Fibroblast of the aortic adventitia (primary cell): ENCODE measurements at regions not wholly inside any gene's neighbourhood (a gene's known extent, or its start where the extent isn't known, plus 50 kb on each side); places are given as distances from the start of the nearest gene placed in this dataset.
"Not testable (repeated sequence)": the region's sequence is repeated elsewhere in the genome, so short reads cannot be mapped to it uniquely, and the experiment has no call there.

ENCODE experiments used
- DNase-seq: peaks from one replicate; pipeline ENCODE4 v3.0.0-alpha.2; 2010; ENCODE audit warnings: low read depth
- H3K4me3 ChIP-seq: 2 replicates; pipeline ENCODE4 v1.5.1; 2011; ENCODE audit warnings: low read depth, mild to moderate bottlenecking, control low read depth, low read length, moderate library complexity
- CTCF ChIP-seq: IDR thresholded peaks from 2 replicates; pipeline ENCODE4 v1.5.1; 2011; ENCODE audit warnings: mild to moderate bottlenecking, low read length, control low read depth, inconsistent platforms; ENCODE audit not compliant: insufficient read depth

GRCh38 chr6:134662077-134662700, 287.7 kb downstream of the ALDH8A1 start:
- no peak for DNase-seq
- no peak overlapping the region for H3K4me3 ChIP-seq
- TF ChIP-seq CTCF, result no peak

GRCh38 chr6:134659885-134660284, 290.0 kb downstream of the ALDH8A1 start:
- H3K4me3 ChIP-seq, DNase-seq: not testable (repeated sequence)

GRCh38 chr6:134658596-134658995, 291.3 kb downstream of the ALDH8A1 start:
- H3K4me3 ChIP-seq, result no peak overlapping the region
- DNase-seq, result no peak
- no peak for TF ChIP-seq CTCF

- no peak for TF ChIP-seq CTCF
- DNase-seq, result peak; percentile 13
- no peak overlapping the region for H3K4me3 ChIP-seq
Measured at GRCh38 chr6:134657751-134658527, 292.0 kb downstream of the ALDH8A1 start.

- no peak for DNase-seq
- no peak overlapping the region for H3K4me3 ChIP-seq
- no peak for TF ChIP-seq CTCF
Measured at GRCh38 chr6:134657343-134657742, 292.6 kb downstream of the ALDH8A1 start.

- no peak for TF ChIP-seq CTCF
- H3K4me3 ChIP-seq, result no peak overlapping the region
- DNase-seq, result no peak
Measured at GRCh38 chr6:134654751-134655150, 295.1 kb downstream of the ALDH8A1 start.

- no peak for TF ChIP-seq CTCF
- H3K4me3 ChIP-seq, result no peak overlapping the region
- DNase-seq, result no peak
Measured at GRCh38 chr6:134651519-134651918, 298.4 kb downstream of the ALDH8A1 start.
